GM21576 (cell line): ENCODE measurements at regions not wholly inside any gene's neighbourhood (a gene's known extent, or its start where the extent isn't known, plus 50 kb on each side); places are given as distances from the start of the nearest gene placed in this dataset.

Source experiments
- ATAC-seq: cut with Tn5 transposase; IDR thresholded peaks from one replicate; pipeline ENCODE4 v1.9.1; 2021; ENCODE audit warnings: mild to moderate bottlenecking, moderate library complexity; ENCODE audit not compliant: unreplicated experiment

DNA sequence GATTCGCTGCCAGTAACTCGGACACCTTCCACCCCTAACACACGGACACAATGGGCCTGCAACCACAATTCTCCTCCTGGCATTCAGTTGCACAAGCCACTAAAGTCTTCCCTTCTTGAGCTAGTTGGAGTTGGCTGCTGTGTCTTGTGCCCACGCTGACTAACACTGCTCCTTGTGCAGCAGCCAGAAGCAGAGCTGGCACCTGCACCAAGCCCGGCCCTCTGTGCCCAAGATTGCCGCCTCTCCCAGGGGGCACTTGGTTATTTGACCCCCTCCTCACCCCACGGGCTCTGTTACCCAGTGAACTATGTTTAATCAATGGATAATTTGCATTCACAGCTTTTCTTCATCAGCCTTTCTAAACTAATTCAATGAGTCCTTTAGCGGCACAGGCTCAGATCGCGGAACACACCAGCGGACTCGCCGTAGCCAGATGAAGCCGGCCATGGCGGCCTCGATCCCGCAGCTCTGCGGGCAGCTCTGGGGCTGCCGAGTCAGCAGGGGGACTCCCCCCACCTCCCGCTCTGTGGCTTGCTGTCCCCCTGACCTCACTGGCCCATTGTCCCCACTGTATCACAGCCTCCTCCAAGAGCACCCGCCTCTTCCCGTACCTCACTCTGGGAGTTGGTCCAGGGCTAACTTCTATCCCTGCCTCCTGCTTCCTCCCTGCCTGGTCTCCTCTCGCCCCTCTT lies 94.8 kb upstream of the AFDN start:
- ATAC-seq, result no peak

DNA sequence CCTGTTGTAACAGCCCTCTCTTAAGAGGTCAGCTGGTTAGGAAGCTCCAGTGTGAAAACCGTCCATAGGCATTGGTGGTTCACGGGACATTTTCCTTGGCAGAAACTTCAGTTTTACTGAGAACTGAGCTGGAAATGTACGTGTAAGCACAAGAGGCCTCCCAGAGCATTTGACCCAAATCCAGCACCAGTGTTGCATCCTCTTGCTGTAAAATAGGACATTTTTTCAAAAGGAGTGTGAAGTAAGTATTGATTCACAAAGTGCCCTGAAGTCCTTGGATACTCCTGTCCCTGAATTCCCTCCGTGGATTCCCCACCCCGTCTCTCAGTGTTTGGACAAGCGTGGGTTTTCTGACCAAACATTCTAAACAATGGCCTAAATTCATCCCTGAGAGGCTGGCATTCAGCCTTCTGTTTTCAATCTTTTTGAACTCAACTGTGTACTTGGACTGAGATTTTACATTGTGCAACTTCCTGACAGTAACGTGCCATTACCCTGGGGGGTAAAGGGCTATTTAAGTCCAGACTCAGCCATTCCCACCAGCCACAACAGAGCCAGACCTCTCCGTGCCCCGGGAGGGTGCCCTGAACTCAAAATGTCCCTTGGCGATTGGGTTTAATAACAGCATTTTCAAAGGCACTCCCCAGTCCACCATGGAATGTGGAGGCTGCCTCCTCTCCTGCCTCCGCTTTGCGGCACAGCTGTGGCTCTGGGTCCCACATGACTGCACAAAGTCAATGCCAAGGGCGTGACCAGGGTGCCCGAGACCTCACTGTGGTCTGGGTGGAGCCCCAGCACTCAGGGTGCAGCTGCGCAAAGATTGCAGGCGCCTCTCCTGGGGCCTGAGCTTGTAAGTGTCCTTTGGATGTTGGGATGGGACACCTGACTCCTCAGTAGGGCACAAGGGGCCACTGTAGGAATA lies 92.7 kb upstream of the AFDN start:
- no peak for ATAC-seq

DNA sequence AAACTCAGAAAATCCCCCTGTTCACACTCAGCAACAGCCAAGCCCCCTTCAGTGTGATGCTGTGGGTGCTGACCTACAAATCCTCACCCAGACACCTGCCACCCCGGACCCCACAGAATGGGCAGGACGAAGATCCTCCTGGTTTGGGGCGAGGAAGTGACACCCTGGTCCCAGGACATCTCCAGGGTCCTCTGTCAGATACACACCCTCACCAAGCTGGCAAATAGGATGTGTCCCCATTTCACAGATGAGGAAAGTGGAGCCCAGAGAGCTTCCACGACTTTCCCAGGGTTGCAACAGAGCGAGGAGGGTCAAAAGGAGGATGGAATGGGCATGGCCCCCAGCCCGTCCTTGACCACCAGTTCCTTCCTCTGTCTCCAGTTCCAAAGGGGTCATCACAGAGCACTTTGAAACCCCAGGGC lies 92.0 kb upstream of the AFDN start:
- no peak for ATAC-seq

DNA sequence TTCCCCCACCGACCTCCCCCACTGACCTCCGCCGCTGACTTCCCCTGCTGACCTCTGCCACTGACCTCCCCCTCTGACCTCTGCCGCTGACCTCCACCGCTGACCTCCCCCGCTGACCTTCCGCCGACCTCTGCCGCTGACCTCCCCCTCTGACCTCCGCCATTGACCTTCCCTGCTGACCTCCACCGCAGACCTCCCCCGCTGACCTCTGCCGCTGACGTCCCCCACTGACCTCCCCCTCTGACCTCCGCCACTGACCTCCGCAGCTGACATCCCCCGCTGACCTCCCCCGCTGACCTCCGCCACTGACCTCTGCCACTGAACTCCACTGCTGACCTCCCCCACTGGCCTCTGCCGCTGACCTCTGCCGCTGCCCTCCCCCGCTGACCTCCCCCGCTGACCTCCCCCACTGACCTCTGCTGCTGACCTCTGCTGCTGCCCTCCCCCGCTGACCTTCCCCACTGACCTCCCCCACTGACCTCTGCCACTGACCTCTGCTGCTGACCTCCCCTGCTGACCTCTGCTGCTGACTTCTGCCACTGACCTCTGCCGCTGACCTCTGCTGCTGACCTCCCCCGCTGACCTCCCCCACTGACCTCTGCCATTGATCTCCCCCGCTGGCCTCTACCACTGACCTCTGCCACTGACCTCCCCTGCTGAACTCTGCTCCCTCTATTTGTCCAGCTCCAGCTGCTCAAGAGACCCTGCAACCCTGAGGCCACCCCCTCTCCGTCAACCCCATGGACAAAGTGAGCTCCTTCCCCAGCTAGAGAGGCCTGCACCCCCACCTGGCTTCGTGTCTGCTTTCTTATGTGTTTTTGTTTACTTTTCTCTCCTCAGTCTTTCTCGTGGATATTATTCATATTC lies 91.4 kb upstream of the AFDN start:
- ATAC-seq, result no peak

DNA sequence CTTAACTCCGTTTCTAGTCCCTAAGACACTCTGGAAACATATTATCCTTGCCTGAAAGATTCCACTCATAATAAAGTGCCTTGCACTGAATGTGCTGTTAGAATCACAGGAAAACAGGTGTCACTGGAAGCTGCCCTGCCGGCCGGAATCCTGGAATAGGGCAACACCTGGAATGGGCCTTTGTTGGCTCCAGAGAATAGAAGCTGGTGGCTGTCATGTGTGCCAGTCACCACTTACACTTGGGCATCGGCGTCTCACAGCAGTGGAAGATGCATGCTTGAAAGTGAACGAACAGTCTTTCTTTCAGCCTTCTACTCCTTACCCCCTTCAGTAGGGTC lies 90.8 kb upstream of the AFDN start:
- no peak for ATAC-seq

DNA sequence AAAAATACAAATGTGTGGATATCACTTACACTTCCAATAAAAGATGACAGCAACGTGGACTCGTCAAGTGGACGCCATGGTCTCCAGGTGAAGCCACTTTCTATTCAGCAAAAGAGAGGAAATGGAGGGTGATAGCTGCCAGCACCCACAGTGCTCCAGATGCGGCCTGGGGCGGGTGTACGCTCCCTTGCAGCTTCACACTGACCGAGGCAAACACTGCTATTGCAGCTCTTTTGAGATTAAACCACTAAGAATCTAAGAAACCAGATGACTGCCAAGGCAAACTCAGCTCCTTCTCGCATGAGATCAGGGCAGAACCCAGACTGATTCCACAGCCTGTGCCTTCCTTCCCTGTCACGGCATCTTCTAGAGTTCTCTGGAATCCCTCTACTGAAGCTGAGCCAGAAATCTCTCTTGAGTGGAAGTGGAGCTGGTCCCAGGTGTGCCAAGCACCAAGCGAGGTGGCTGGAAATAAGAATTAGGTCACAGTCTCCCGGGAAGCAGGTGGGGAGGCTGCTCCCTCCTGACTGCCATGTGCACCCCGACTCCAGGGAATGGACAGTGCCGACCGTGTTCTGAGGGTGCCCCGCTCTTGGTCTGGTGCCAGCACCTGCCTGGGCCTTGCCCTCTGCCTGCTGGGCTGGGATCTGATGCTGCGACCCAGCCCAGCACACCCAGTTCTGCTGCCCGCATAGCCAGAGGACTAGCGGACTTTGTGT lies 90.1 kb upstream of the AFDN start:
- ATAC-seq, result no peak

DNA sequence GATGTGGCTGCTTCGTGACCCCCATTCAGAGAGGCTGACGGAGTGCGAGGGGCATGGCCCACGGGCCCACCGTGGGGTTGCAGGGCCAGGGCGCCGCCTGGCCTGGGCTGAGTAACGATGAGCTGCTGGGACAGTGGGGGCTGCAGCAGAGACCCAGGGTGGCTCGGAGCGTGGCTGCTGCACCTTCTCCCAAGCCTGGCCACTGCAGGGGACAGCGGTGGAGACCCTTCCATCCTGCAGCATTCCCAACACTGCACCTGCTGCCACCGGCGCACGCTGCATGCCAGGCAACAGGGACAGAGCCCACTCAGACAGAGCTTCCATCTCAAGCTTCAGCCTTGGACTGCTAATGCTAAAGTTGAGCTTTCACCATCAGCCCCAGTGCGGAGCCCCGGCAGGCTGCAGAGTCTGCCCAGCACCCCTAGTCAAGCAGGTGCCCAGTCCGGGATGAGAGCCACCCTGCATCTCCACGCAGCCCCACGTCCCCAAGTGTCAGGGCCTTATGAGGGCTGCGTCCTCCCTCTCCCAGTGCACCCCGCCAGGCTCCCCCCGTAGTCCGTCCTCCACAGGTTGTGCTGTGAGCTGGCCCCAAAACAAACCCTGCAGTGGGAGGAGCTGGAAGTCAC lies 89.4 kb upstream of the AFDN start:
- no peak for ATAC-seq

DNA sequence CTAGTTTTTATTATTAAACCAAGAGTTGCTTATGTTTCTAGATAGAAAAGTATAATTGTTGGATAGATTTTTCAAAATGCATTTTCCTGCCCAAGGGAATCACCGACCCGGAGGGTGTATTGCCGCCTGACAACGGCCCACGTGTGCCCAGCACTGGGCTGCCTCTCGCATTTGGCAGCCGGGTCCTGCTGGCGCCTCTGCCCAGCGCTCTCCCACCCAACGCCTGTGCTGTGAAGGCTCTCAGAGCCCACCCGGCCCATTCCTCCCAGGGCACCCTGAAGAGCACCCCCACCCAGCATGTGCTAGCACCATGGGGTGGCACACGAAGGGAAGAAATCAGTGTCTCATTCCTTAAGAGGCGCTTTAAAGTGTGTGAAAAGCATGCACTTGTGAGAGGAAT lies 88.3 kb upstream of the AFDN start:
- no peak for ATAC-seq

DNA sequence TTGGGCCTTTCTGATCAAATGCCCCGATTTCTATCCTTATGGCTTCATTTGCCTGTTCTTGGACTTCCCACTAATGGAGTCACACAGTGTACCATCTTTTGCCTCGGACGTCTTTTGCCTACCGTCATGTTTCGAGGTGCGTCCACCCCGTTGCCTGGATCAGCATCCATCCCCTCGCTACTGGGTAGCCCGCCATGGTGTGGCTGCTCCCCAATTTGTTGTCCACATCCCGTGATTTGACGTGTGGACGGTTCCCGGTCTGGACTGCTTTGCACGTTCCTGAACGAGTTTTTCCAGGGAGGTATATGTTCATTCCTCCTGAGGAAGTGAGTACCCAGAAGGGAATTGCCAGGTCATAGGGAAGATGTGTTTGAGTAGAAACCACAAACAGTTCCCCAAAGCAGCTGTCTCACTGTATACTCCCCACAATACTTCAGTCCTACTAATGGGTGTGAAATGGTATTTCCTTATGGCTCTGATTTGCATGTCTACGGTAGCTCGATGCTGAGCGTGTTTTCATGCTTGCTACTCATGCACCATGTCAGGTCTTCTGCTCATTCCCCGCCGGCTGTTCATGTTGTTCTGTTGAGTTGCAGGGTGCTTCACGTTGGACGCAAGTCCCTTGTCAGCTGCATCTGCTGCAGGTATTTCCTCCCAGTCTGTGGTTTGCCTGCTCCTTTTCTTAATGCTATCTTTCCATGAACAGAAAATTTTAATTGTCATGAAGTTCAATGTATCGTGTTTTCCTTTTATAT lies 86.8 kb upstream of the AFDN start:
- ATAC-seq, result no peak

DNA sequence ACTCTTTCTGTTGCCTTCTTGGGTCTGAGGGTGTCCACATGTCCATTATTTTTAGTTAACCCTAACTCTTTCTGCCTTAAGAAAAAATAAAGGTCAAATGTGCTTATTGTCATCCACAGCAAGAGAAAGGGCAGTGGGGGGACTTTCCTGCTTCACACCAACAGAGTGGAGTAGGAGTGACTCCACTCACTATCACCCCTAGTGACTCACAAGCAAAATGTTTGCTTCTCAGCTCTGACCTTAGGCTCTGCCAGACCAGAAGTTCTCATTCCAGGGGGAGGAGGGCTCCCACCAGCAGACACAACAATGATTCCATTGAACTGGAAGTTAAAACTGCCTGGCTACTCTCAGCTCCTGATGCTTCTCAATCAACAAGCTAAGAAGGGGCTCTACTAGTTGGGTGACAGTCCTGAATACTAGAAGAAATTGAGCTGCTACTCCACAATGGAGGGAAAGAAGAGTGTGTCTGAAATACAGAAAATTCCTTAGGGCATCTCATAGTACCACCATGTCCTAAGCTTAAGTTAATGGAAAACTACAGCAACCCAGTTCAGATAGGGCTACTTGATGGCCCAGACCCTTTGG lies 83.9 kb upstream of the AFDN start:
- ATAC-seq, result no peak

DNA sequence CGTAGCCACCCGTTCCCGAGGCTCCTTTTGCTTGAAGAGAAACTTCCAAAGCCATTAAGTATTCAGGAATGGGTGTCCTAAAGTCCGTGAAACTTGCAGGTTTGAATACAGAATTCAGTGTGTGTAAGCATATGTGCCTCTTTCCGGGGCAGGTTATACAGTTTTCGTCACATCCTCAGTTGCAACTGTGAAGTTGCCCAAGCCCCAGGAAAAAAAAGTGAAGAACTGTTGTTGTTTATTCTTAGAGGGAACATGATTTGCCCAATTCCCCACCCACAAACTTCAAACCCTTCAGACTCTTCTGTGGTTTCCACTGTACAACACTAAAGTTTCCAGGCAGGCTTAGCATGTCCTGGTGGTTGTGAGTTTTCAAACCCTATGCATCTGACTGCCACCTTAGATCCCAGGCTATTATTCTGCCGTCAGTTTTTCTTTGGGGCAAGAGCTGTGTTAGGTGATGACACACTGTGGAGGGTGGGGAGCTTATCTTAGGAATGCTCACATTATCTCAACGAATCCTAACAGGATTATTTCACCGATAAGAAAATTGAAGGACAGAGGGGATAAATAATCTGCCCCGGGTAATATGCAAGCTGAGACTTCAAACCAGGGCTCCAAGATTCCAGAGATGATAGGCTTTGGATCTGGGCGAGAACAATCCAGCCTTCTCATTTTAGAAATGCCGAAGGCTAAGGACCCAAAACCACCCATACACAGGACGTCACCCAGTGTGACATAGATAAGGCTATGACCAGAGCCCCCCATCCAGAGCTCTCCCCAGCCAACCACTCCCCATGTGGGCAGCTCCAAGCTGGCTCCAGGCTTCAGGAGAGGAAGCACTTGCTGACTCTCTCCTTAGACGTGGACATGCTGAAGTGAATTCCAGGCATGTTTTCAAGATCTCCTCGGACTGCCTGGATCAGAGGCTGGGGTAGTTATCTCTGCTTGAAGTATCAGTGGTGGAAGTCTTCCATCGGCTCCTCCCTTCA lies 81.7 kb upstream of the AFDN start:
- ATAC-seq, result no peak

DNA sequence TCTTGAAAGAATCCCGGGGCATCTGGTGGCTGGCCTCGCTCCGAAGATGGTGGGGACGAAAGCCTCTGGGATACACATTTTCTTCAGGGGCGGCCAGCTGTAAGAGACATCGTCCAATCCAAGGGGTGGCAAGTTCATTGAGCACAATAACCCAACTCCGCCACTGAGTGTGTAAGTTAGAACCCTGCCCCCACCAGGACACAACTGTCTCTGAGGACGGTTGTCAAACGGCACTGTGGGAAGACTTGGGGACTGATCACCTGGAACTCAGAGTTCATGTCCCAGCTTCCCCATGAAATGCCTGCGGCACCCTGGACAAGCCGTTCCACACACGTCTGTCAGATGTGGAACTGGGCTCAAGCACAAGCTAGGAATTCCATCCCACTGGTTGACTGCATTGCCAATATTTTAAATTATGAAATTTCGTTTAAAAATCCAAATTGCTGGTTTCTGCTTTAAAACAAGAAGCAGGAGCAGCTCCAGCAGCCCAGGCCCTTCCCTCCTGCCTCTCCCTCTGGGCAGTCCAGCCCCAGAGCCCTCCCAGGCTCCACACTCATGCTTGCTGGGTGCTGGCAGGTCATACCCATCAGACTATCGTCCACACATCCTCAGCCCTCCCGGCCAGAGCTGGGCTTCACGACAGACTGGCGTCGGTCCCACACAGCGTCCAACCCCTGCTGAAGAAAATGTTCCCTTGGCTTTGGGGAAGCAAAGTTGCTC lies 80.9 kb upstream of the AFDN start:
- ATAC-seq, result no peak

DNA sequence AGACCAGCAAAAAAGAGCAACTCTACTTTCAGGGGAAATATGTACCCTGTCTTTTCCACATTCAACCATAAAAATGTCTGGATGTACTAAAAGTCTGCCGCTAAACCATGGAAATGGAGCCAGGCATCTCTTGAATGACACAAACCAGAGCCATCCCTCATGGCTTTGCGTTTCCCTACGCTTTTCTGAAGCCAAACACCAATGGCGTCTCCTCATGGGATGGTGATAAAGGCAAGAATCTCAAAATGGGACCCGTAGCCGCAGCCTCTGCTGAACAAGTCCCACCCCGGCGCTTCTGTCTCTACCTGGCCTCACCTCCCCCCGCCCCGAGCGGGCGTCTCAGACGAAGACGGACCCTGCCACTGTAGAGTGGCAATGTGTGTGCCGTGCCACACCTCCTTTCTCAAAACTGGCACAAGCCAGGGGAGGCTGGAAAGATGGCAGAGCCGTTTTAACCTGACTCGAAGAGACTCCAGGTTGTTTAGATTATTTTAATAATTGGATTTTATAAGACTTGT lies 80.3 kb upstream of the AFDN start:
- ATAC-seq, result no peak

DNA sequence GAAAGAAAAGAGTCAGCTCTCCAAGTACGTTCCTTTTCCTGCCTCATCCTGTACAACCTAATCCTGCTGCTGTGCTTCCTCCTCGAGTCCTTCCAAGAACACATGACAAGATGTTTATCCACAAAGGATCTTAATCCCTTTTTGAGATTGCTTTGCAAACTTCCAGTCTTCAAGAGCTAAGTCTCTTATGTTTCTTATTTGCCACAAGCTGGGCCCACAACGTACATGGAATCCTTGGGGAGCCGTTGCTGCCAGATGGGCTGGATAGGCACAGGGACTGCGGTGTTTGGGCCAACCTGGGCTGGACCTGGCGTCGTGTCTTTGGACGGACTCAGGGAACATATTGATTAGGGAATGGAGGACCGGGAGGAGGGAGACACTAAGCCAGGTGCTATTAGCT lies 79.7 kb upstream of the AFDN start:
- no peak for ATAC-seq

DNA sequence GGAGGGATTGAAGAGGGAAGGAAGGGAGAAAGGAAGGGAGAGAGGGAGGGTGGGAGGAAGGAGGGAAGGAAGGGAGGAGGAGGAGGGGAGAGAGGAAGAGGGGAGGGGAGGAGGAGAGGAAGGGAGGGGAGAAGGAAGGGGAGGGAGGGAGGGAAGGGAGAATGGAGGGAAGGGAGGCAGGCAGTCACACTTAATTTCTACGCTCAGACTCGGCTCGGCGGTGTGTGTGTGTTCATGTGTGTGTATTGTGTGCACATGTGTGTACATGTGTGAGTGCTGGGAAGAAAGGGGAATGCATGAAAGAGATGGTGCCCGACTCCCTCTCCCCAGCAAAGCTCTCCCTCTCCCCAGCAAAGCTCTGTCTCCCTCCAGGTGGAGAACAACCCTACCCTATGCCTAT lies 79.1 kb upstream of the AFDN start:
- ATAC-seq, result no peak

DNA sequence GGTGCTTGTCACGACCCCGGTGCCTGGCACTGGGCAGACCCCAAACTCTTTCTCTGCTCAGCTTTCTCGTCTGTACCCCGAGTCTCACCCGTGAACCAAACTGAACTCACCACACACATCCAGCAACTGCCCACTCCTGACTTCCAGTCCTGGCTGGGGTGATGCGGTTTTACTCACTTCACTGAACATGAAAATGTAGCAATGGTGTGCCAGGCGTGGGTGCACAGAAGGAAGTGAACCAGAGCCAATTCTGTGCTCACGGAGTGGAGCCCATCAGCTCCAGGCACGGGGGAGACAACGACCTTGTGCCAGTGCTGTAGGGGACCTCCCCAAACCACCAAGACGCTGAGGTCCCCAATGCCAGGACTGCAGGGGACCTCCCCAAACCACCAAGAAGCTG lies 78.7 kb upstream of the AFDN start:
- no peak for ATAC-seq
